IMR-90 (cell line): ENCODE measurements at regions not wholly inside any gene's neighbourhood (a gene's known extent, or its start where the extent isn't known, plus 50 kb on each side); places are given as distances from the start of the nearest gene placed in this dataset.

Experiments
- ATAC-seq: fragments of 200-7000 bp; cut with Tn5 transposase; 2 replicates; pipeline ENCODE4 v1.9.1; 2020; ENCODE audit warnings: low read depth, mild to moderate bottlenecking, moderate library complexity
- BruUV-seq: library from RNA; stranded (reverse); fragments of 400-500 nt; replicated peaks from 2 replicates; lab custom pipeline; 2021; lab: Mats Ljungman, UMichigan
- CTCF ChIA-PET: fragments of 300-600 bp; formaldehyde crosslinking; extraction: SDS; loops from one replicate; lab custom pipeline; 2021; ENCODE audit warnings: antibody characterized with exemption; lab: Yijun Ruan, JAX
- POLR2A ChIA-PET: fragments of 300-600 bp; sonication (Branson Sonifier 250); formaldehyde crosslinking; loops from one replicate; lab custom pipeline; 2022; ENCODE audit warnings: antibody characterized with exemption; ENCODE audit not compliant: unreplicated experiment; lab: Charles Lee
- DNase-seq: peaks from one replicate; pipeline ENCODE4 v3.0.0; 2013
- H2AFZ ChIP-seq: replicated peaks from 2 replicates; pipeline ENCODE3; 2013; ENCODE audit warnings: low read length, mild to moderate bottlenecking; ENCODE audit not compliant: poor library complexity
- H2AK5ac ChIP-seq: 2 replicates; pipeline ENCODE4 v1.6.1; 2013; ENCODE audit warnings: low read depth, low read length, inconsistent platforms
- H2AK9ac ChIP-seq: replicated peaks from 2 replicates; pipeline ENCODE3; 2013; ENCODE audit warnings: mild to moderate bottlenecking, low read depth, low read length, moderate library complexity; ENCODE audit not compliant: poor library complexity
- H2BK120ac ChIP-seq: 2 replicates; pipeline ENCODE4 v1.6.1; 2013; ENCODE audit warnings: low read depth, low read length, inconsistent platforms
- H2BK15ac ChIP-seq: 3 replicates; pipeline ENCODE4 v1.6.1; 2013; ENCODE audit warnings: low read depth, low read length, inconsistent platforms
- H2BK20ac ChIP-seq: 2 replicates; pipeline ENCODE4 v1.6.1; 2013; ENCODE audit warnings: low read depth, mild to moderate bottlenecking, inconsistent platforms, low read length, moderate library complexity
- H2BK5ac ChIP-seq: 2 replicates; pipeline ENCODE4 v1.6.1; 2013; ENCODE audit warnings: mild to moderate bottlenecking, low read depth, low read length, inconsistent platforms; ENCODE audit not compliant: poor library complexity, severe bottlenecking
- H3K14ac ChIP-seq: replicated peaks from 2 replicates; pipeline ENCODE4 v1.6.1; 2013; ENCODE audit warnings: low read depth, low read length, inconsistent platforms
- H3K18ac ChIP-seq: 2 replicates; pipeline ENCODE4 v1.6.1; 2013; ENCODE audit warnings: low read depth, low read length, control low read depth
- H3K23ac ChIP-seq: 2 replicates; pipeline ENCODE4 v1.6.1; 2013; ENCODE audit warnings: low read depth, low read length, inconsistent platforms
- H3K27ac ChIP-seq: 2 replicates; pipeline ENCODE4 v1.5.1; 2013; ENCODE audit warnings: mild to moderate bottlenecking, control low read depth, low read length; ENCODE audit not compliant: insufficient read depth
- H3K27me3 ChIP-seq: 2 replicates; pipeline ENCODE4 v1.6.1; 2013; ENCODE audit warnings: low read length; ENCODE audit not compliant: control insufficient read depth, insufficient read depth
- H3K36me3 ChIP-seq: 2 replicates; pipeline ENCODE4 v1.6.1; 2013; ENCODE audit warnings: low read length, mixed read lengths; ENCODE audit not compliant: control insufficient read depth, insufficient read depth
- H3K4ac ChIP-seq: 2 replicates; pipeline ENCODE4 v1.6.1; 2013; ENCODE audit warnings: low read depth, low read length, inconsistent platforms
- H3K4me1 ChIP-seq: 2 replicates; pipeline ENCODE4 v1.6.1; 2013; ENCODE audit warnings: low read length, mixed read lengths; ENCODE audit not compliant: control insufficient read depth, insufficient read depth
- H3K4me2 ChIP-seq: 2 replicates; pipeline ENCODE4 v1.6.1; 2013; ENCODE audit warnings: low read depth, mild to moderate bottlenecking, control low read depth, low read length, moderate library complexity
- H3K4me3 ChIP-seq: 2 replicates; pipeline ENCODE4 v1.5.1; 2013; ENCODE audit warnings: low read depth, mild to moderate bottlenecking, control low read depth, low read length, moderate library complexity; ENCODE audit not compliant: insufficient read depth
- H3K56ac ChIP-seq: 2 replicates; pipeline ENCODE4 v1.6.1; 2013; ENCODE audit warnings: low read length, inconsistent platforms; ENCODE audit not compliant: insufficient read depth; ENCODE audit errors: extremely low read depth
- H3K79me1 ChIP-seq, 2 experiments: 2 replicates each; pipeline ENCODE4 v1.6.1; 2013; ENCODE audit warnings: low read length in 2 of 2, inconsistent platforms in 1 of 2, low read depth in 1 of 2
- H3K9ac ChIP-seq: 2 replicates; pipeline ENCODE4 v1.6.1; 2013; ENCODE audit warnings: low read depth, low read length, control low read depth
- H3K9me1 ChIP-seq: 2 replicates; pipeline ENCODE4 v1.6.1; 2013; ENCODE audit warnings: low read length, inconsistent platforms; ENCODE audit not compliant: insufficient read depth
- H3K9me3 ChIP-seq: 2 replicates; pipeline ENCODE4 v1.6.1; 2013; ENCODE audit warnings: low read length; ENCODE audit not compliant: control insufficient read depth, insufficient read depth
- H4K20me1 ChIP-seq: 2 replicates; pipeline ENCODE4 v1.6.1; 2013; ENCODE audit warnings: low read length, inconsistent platforms; ENCODE audit not compliant: insufficient read depth
- H4K5ac ChIP-seq: 2 replicates; pipeline ENCODE4 v1.6.1; 2013; ENCODE audit warnings: mild to moderate bottlenecking, low read depth, low read length, control low read depth
- H4K8ac ChIP-seq, 2 experiments: 2 replicates each; pipeline ENCODE4 v1.6.1; 2013; ENCODE audit warnings: low read depth in 2 of 2, low read length in 2 of 2, control low read depth in 1 of 2, inconsistent platforms in 1 of 2
- H4K91ac ChIP-seq: 2 replicates; pipeline ENCODE4 v1.6.1; 2013; ENCODE audit warnings: low read depth, low read length, inconsistent platforms; ENCODE audit not compliant: insufficient read depth
- BHLHE40 ChIP-seq: fragments of 150-350 bp; IDR thresholded peaks from 2 replicates; pipeline ENCODE4 v1.6.1; 2016; ENCODE audit warnings: mild to moderate bottlenecking, low read depth, low read length
- CEBPB ChIP-seq: IDR thresholded peaks from 2 replicates; pipeline ENCODE4 v1.6.1; 2012; ENCODE audit warnings: low read depth, low read length, improper control_type of control experiment
- CHD1 ChIP-seq: IDR thresholded peaks from 2 replicates; pipeline ENCODE4 v1.6.1; 2012; ENCODE audit warnings: low read depth, low read length, improper control_type of control experiment
- ELK1 ChIP-seq: fragments of 150-350 bp; IDR thresholded peaks from 2 replicates; pipeline ENCODE4 v1.6.1; 2016; ENCODE audit warnings: low read depth, mild to moderate bottlenecking, low read length, moderate library complexity, borderline replicate concordance
- MAFK ChIP-seq: IDR thresholded peaks from 2 replicates; pipeline ENCODE4 v1.6.1; 2012; ENCODE audit warnings: low read depth, low read length, improper control_type of control experiment
- MXI1 ChIP-seq: IDR thresholded peaks from 2 replicates; pipeline ENCODE4 v1.6.1; 2012; ENCODE audit warnings: low read depth, mild to moderate bottlenecking, low read length, moderate library complexity, borderline replicate concordance
- NFE2L2 ChIP-seq: fragments of 150-350 bp; IDR thresholded peaks from 2 replicates; pipeline ENCODE4 v1.6.1; 2016; ENCODE audit warnings: low read depth, mild to moderate bottlenecking, low read length
- POLR2A ChIP-seq: IDR thresholded peaks from 2 replicates; pipeline ENCODE4 v1.6.1; 2012; ENCODE audit warnings: mild to moderate bottlenecking, low read depth, low read length
- RAD21 ChIP-seq: IDR thresholded peaks from 2 replicates; pipeline ENCODE4 v1.6.1; 2012; ENCODE audit warnings: low read length, improper control_type of control experiment
- RCOR1 ChIP-seq: IDR thresholded peaks from 2 replicates; pipeline ENCODE4 v1.6.1; 2012; ENCODE audit warnings: mild to moderate bottlenecking, low read length, improper control_type of control experiment; ENCODE audit not compliant: insufficient replicate concordance
- SMC3 ChIP-seq: fragments of 150-350 bp; IDR thresholded peaks from 2 replicates; pipeline ENCODE4 v1.6.1; 2016; ENCODE audit warnings: low read depth, mild to moderate bottlenecking, antibody characterized with exemption, low read length, moderate library complexity
- USF2 ChIP-seq: fragments of 150-350 bp; IDR thresholded peaks from 2 replicates; pipeline ENCODE4 v1.6.1; 2017; ENCODE audit warnings: mild to moderate bottlenecking, antibody characterized with exemption, low read length, low read depth
- WGBS, 2 experiments: methylation state at CpG; one replicate each; pipeline versions ENCODE4 v1.1.5 to v1.1.7; 2013; ENCODE audit warnings: missing lambda C conversion rate in 2 of 2; ENCODE audit not compliant: insufficient read length in 1 of 2; ENCODE audit errors: extremely low coverage in 2 of 2; 5-methylcytosine and 5-hydroxymethylcytosine counted together
- dilution Hi-C: fragments of 300-500 bp; cut with HindIII; formaldehyde crosslinking; loops from one replicate; pipeline ENCODE4 v1.14.3; 2018; ENCODE audit warnings: low sequenced_read_pairs; ENCODE audit not compliant: unreplicated experiment
- in situ Hi-C: fragments of 300-500 bp; cut with MboI; formaldehyde crosslinking; loops from 3 replicates; pipeline ENCODE4 v1.14.3; 2019; ENCODE audit warnings: low sequenced_read_pairs, inconsistent platforms, mixed read lengths
- intact Hi-C: fragments of 100-400 bp; cut with micrococcal nuclease; formaldehyde crosslinking; loops from 2 replicates; pipeline ENCODE4 v1.10.0; 2022

- dilution Hi-C loops (no loop called here), in situ Hi-C loops (no loop called here), intact Hi-C loops (loop anchor here (5.0 kb wide), 1 partner anchor 1507 kb away; no protein-coding TSS in a partner anchor)
- Histone ChIP-seq H3K9me1 (no peaks in the 10 kb centered on the region), H3K27ac (no peak overlapping the region), H4K91ac (no peak overlapping the region), H2AK9ac (no peak overlapping the region), H3K23ac (no peak overlapping the region), H4K20me1 (no peaks in the 10 kb centered on the region), H4K8ac (no peak overlapping the region), H3K56ac (no peak overlapping the region), H3K9me3 (no peaks in the 10 kb centered on the region), H2AFZ (no peak overlapping the region), H3K18ac (no peak overlapping the region), H3K4ac (no peak overlapping the region), H3K4me1 (no peaks in the 10 kb centered on the region), H2BK120ac (no peak overlapping the region), H2BK20ac (no peak overlapping the region), H4K5ac (no peak overlapping the region), H3K4me2 (no peak overlapping the region), H3K79me1 (no peaks in the 10 kb centered on the region), H3K27me3 (peaks cover 5% of the 10 kb centered on the region), H3K14ac (no peak overlapping the region), H3K4me3 (no peak overlapping the region), H3K9ac (no peak overlapping the region), H2AK5ac (no peak overlapping the region), H2BK15ac (no peak overlapping the region), H3K36me3 (no peaks in the 10 kb centered on the region), H2BK5ac (no peak overlapping the region)
- CTCF ChIA-PET, result no interaction called here
- ATAC-seq (no peak), DNase-seq (no peak)
- no peak for TF ChIP-seq SMC3
- no peak for TF ChIP-seq USF2
- no peak for TF ChIP-seq ELK1
- no peak for TF ChIP-seq MAFK
- TF ChIP-seq RAD21, result no peak
- TF ChIP-seq POLR2A, result no peak
- TF ChIP-seq CEBPB, result no peak
- no peak for TF ChIP-seq NFE2L2
- TF ChIP-seq CHD1, result no peak
- no peak for TF ChIP-seq MXI1
- no peak for TF ChIP-seq BHLHE40
- no peak for TF ChIP-seq RCOR1
- 100% methylated on average over 2 of the region's 5 CpGs; no CpG with 5 or more reads in 1 of the 2 experiments for WGBS, 2 experiments
- no TSS peak for BruUV-seq
- POLR2A ChIA-PET, result no interaction called here
Observed at GRCh38 chr20:39105551-39105950, 143.4 kb downstream of the DHX35 start.
